HG03060 (cell line): ENCODE measurements at regions not wholly inside any gene's neighbourhood (a gene's known extent, or its start where the extent isn't known, plus 50 kb on each side); places are given as distances from the start of the nearest gene placed in this dataset.
"Not testable (repeated sequence)": the region's sequence is repeated elsewhere in the genome, so short reads cannot be mapped to it uniquely, and the experiment has no call there.

ENCODE experiments used
- ATAC-seq: cut with Tn5 transposase; IDR thresholded peaks from one replicate; pipeline ENCODE4 v1.9.1; 2021; ENCODE audit warnings: low read depth, moderate number of reproducible peaks; ENCODE audit not compliant: unreplicated experiment

GRCh38 chr18:29960539-29960938 lies 1082.0 kb downstream of the DSC3 start:
- no peak for ATAC-seq

DNA sequence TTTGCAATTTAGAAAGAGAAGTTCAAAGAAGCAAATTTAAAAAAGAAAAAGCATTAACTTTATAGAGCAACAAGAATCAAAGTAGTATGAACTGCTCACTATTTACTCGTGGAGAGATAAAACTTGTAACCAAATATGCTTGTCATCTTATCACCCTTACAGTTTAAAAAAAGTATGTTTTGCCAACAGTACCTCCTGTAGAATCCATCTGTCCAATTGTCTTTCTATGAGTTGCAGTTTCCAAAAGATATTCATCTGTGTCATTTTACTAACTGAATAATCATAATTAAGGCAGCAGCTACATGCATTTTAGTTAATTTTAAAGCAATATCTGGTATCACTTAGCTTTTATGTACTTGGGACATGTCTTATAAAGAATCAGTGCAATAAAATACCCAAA lies 1112.3 kb downstream of the DSC3 start:
- no peak for ATAC-seq

DNA sequence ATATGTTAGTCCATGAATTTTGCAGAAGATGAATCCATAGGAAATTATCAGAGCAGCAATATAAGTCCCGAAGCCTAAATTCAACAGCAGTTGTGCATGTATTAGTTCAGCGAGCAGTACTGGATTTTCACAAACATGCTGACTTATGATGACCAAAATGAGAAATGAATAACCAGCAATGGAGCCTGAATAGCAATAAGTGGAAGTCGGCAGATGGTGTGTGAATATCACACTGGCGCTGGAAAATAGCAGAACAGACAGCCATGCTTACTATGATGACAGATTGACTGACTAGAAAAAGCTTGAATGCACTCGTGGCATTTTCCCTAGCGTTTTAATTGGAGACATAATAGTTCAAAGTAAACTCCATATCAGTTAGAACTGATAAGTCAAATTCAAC lies 1114.5 kb downstream of the DSC3 start:
- ATAC-seq, result no peak

GRCh38 chr18:29925566-29925965 lies 1117.0 kb downstream of the DSC3 start:
- ATAC-seq, result no peak

GRCh38 chr18:29912351-29912750 lies 1130.2 kb downstream of the DSC3 start:
- no peak for ATAC-seq

DNA sequence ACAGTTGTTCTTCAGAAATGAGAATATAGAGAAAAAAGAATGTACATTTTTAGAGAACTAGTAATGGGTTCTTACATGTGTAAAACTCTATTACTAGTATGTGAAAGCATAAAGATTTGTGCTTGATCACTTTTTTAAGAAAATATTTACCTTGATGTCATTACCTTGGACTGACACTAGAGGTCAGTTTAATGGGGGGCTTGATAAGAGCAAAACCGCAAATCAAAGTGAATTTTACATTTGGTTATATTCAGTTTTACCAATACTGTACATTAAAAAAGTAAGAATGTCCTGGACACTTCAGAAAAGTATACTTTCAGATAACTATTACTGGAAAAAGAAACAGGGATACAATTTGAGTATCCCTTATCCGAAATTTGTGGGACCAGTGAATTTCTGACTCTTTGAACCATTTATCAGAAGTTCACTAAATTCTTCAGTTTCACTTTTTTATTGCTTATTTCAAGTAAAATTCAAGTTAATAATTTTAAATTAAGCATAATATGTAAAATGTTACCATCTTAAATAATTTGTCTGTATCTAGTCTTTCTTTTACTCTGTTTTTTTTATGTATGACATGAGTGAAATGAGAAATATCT lies 1149.5 kb downstream of the DSC3 start:
- no peak for ATAC-seq

- no peak for ATAC-seq
Measured at GRCh38 chr18:29883114-29883513, 1159.4 kb downstream of the DSC3 start.

DNA sequence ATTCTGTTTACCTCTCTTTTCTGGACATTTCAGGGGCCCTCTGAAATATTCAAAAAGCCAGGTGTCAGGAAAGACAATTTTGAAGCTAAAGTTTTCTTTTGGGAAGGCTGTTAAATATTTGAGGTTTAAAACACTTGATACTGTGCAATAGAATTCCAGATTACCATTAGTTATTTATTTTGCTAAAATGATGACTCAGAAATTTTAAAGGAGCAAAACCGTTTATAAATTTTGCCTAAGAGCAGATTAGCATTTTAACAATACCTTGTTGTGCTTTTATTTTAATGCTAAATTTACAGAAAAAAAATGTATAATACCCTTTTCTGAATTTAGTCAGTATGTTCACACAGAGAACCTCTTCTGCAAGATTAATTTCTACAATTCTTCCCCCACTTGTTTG lies 1159.9 kb downstream of the DSC3 start:
- no peak for ATAC-seq

DNA sequence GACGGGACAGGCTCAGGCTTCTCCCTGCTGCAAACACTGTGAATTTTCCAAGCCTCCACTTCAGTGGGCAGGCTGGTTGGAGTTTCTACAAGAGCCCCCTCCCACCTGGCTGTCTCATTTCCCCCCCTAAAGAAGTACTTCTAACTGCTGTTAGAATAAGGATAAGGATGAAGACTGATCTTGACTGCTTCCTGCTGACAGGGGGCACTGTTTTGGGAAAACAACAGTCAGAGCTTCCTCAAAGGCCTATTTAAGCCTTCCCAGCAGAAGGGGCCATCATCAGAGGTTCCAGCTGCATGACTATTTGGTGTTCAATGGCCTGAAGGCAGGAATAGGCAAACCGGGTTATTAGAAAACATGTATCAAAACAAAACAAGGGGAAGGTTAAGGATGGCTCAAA lies 1162.8 kb downstream of the DSC3 start:
- no peak for ATAC-seq

DNA sequence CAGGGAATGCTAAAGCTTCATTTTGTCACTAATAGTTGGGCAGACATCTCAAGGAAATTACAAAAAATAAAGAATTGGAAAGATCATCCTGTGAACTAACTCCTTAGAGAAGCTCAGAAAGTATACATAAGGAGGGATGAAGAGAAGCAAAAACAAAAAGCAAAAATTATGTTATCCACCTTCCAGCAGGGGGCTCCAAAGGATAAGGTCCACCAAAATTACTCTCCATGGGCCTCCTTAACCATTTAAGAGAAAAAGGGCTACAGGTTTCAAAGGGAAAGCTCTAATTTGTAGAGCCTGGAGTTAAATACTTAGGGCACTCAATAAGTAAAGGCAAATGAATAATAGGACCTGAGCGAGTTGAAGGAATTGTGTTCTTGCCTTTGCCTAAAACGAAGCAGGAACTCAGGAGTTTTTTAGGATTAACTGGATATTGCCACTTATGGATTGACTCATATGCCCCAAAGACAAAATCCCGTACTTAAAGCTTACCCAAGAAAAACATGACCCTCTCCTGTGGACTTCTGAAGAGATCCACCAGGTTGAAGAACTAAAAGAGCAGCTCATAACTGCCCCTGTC lies 1167.9 kb downstream of the DSC3 start:
- no peak for ATAC-seq

- no peak for ATAC-seq
Measured at GRCh38 chr18:29873211-29873610, 1169.3 kb downstream of the DSC3 start.

GRCh38 chr18:29871246-29871645 lies 1171.3 kb downstream of the DSC3 start:
- no peak for ATAC-seq

DNA sequence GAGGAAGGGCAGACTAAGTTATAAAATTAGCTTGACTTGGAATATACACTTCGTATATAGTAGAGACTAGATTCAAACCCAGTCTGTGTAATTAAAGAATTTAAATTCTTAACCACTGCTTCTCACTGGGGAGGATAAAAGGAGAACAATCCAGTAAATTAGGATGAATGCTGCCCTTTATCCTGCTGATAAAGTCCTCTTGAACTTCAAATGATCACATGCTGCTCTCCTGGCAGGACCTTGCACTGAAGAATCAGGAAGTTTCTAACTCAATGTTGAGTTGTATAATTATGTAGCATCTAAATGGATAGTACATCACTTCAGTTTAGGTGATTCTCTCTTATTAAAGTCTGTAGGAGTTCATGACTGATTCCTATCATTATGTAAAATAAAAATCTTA lies 1179.7 kb downstream of the DSC3 start:
- no peak for ATAC-seq

DNA sequence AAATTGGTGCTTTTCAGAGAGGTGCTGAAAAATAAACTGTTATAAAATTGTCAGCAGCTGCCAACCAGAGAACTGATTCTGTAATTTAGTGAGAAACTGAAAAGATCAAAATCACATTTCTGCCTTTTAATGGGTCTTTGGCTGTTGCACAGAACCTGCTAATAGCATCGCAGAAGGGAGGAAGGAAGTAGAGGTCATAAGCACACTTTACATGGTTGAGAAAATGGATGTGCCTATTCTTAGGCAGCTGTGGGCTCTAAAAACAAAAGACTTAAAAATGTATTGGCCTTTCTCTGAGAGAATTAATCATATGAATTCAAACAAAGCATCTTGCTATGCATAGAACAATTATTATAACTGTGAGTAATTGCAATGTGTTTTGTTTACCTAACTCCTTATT lies 1186.9 kb downstream of the DSC3 start:
- no peak for ATAC-seq

GRCh38 chr18:29853126-29853525 lies 1189.4 kb downstream of the DSC3 start:
- no peak for ATAC-seq

DNA sequence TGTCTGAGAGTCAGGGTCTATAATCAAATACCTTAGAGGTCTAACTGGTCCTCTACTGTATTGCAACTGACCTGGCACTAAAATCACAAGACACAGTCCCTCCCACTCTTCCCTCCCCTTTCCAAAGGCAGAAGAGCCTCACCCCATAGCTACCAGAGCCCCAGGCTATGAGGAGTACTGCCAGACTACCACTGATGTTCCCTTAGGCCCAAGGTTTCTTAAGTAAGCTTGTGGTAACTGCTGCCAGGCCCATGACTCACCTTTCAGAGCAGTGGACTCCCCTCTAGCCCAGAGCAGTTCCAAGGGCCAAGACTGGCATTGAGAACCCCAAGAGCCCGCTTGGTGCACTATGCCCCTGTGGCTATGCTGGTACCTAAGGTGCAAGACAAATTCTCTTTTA lies 1193.4 kb downstream of the DSC3 start:
- no peak for ATAC-seq

DNA sequence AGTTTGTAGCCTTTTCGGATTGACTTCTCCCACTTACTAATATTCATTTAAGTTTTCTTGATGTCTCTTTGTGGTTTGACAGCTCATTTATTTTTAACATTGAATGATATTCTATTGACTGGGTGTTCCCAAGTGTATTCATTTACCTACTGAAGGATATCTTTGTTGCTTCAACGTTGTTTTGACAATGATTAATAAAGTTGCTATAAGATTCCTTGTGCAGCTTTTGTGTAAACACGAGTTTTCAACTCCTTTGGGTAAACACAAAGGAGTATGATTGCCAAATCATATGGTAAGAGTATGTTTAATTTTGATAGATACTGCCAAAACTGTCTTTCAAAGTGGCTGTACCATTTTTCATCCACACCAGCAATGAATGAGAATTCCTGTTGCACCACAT lies 1200.9 kb downstream of the DSC3 start:
- ATAC-seq, result no peak

DNA sequence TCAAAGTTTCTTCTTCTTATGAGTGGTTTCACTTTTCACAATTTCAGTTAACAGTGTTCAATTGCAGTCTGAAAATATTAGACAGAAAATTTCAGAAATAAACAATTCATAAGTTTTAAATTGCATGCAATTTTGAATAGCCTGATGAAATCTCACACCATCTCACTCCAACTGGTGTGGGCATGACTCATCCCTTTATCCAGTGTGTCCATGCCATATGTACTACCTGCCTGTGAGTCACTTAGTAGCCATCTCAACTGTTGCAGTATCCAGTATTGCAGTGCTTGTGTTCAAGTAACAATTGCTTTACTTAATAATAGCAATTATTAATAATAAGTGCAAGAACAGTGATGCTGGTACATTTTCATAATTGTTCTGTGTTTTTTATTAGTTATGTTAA lies 1202.5 kb downstream of the DSC3 start:
- ATAC-seq, result no peak

GRCh38 chr18:29838961-29839360 lies 1203.6 kb downstream of the DSC3 start:
- not testable (repeated sequence) for ATAC-seq

DNA sequence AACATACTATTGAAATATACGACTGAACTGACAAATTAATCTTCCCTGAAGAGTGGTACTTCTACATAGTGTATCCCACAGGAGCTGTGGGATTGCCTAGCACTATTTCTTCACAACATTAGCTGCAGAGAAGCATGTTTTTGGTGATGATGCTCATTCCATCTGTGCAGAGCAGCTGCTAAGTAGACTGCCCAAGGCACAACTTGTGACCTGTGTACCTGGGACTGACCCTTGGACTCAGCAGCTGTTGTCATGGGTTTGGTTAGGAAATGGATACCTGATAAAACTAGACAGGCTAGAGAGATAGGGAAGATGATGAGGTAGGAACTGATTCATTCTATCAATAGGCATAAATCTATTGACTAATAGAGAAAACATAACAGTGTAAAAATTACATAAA lies 1204.0 kb downstream of the DSC3 start:
- no peak for ATAC-seq

GRCh38 chr18:29823671-29824070 lies 1218.9 kb downstream of the DSC3 start:
- no peak for ATAC-seq

DNA sequence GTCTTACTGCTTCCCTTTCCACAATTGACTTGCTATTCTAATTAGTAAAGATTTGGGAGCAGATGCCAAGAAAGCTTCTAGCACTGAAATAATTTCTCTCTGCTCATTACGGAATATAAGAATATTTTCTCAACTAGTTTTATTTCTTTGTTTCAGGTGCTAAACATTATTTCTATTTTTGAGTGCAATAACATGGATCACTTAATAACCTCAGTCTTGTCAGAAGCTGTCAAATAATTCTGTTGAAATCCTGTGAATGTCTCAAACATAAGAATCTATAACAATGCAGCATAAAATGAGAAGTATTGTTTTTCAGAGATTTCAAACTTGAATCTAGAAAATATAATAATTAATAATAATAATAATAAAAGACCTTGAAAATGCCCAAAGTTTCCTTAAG lies 1221.0 kb downstream of the DSC3 start:
- no peak for ATAC-seq

DNA sequence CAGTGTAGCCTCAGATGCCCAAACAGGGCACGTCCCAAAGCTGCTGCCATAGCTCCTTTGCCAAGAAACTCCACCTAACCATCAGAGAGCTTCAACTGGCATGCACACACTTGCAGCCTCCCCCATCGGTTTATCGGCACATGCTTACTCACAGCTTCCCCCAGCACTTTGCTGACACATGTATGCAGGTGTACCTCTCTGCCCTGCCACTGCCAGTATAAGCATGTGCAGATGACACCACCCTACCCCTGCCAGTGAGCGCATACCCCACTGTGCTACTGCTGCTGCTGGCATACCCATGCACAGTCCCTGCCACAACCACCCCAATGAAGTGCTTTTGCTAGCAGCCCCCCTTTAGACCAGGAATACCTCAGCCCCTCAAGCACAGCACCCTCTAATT lies 1231.0 kb downstream of the DSC3 start:
- ATAC-seq, result no peak
